Raji (cell line): ENCODE measurements at regions not wholly inside any gene's neighbourhood (a gene's known extent, or its start where the extent isn't known, plus 50 kb on each side); places are given as distances from the start of the nearest gene placed in this dataset.

Source experiments
- POLR2A ChIP-seq: IDR thresholded peaks from 2 replicates; pipeline ENCODE4 v1.6.1; 2011; ENCODE audit warnings: low read depth, low read length, control low read depth; ENCODE audit not compliant: insufficient read depth

GRCh38 chr10:78886129-78886528, 182.6 kb upstream of the ZMIZ1 start:
- TF ChIP-seq POLR2A, result no peak

DNA sequence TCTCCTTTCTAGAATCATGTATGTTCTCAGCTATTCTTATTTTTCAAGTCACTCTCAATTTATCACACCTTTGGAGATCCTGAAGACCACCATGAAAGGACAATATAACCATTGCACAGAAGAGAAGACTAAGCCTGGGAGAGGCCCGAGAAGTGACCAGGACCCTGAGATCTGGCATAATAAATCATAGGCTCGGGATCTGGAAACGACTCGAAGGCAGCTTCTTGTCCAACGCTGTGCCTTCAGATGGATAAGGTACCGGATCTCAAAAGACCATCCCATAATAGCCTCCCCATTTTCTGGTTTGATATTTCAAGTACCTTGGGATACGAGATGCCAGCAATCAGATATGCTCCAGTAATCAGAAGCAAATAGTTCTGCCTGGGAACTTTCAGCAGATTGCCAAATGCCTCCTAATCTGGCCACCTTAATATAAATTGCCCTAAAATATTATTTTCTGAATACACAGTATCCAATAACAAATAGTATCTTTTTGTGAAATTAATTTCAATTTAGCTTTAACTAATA, 179.2 kb upstream of the ZMIZ1 start:
- no peak for TF ChIP-seq POLR2A

GRCh38 chr10:78890506-78890905, 178.3 kb upstream of the ZMIZ1 start:
- TF ChIP-seq POLR2A, result no peak

GRCh38 chr10:78891741-78892140, 177.0 kb upstream of the ZMIZ1 start:
- TF ChIP-seq POLR2A, result no peak

DNA sequence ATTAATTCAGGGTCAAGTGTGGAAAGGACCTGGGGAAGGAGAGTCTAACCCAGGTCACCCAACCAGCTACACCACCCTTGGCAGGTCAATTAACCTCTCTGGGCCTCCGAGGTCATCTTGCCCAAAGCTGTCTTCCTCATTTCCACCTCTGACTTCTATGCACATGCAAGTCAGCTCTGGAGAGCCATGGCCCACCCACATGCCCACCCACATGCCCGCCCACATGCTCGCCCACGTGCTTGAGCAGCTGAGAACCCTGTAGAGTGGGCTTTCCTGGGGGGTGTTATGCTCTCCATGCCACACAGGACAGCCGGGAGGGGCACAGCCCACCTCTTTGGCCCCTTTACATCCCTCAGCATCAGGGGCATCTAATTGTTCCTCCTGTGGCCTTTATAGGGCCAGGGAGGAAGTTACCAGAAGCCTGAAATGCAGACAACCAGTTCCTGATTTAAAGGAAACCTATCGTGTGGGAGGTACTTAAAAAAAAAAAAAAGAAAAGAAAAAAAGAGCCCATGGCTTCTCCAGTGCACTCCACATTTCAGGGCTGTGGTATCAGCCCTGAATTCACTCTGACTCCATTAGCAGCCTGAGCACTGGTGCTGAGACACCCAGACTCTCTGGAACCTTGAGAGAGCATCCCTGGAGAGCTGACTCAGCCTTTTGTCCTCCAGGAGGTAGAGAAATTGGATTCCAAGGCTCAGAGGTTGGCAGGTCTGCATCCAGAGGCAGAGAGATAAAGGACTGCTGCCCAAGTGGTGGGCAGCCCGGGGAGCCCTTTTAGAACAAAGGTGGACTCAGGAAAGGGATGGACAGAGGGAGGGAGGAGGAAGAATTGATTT, 176.2 kb upstream of the ZMIZ1 start:
- no peak for TF ChIP-seq POLR2A

DNA sequence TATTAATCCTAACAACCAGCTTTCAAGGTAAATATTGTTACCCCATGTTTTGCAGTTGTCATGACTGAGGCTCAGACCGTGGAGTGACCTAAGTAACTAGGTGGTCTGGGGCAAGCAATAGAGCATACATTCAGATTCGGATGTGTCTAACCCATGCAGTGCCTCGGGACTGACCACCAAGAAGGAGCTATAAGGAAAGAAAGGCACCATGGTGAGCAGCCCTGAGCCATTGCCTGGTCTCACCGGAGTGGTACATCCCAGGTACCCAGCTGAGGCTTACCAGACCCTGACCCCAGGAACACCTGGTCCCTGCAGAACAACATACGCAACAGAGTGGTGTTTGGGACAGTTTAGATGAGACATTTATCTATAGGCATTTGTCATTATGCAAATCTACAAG, 175.5 kb upstream of the ZMIZ1 start:
- TF ChIP-seq POLR2A, result no peak

- TF ChIP-seq POLR2A, result no peak
Observed at GRCh38 chr10:78894089-78894840, 174.5 kb upstream of the ZMIZ1 start.

DNA sequence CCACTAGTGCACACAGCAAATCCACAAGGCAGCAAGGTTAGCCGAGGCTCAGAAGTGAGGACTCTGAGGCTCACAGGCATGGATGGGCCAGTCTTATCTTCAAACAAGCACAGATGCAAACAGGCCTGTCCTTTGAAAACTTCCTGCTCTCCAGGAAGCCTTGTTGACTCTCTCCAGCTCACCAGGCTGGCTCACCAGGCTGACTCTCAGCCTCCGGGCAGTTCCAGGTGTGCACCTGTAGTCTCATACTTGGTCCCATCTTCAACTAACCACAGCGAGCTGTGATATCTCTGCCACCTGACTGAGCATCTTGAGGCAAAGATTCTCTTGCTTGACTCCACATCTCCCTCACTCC, 173.9 kb upstream of the ZMIZ1 start:
- TF ChIP-seq POLR2A, result no peak

GRCh38 chr10:78895469-78895868, 173.3 kb upstream of the ZMIZ1 start:
- TF ChIP-seq POLR2A, result no peak

DNA sequence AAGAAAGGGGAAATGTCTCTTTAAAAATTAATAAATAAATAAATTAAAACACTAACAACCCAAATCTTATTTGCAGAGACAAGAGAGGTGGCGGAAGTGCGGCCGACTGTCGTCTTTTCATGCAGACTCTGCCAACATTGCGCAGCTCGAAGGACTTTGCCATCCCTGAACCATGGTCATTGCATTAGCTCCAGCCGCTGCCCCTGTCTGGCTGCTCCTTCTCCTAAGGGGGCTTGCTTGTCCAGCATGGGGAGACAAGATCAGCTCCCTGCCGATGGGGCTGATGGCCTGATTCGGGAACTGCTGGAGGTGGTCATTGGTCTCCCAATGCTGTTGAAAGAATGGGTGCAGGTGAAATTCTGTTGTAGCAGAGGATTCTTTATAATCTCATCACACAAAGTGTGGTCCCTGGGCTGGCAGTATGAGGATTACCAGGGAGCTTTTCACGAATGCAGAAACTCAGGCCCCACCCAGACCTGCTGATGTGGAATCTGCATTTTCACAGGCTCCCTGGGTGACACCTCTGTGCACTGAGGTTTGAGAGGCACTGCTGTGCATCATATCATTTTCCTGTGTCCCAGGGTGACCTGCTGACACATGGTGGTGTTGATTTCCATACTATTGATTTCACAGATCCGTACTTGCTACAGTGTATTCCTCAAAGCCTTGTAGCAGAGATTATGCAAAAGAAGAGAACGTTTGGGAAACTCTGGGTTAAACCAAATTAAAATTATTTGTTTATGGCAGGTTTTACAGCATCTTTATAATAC, 172.4 kb upstream of the ZMIZ1 start:
- no peak for TF ChIP-seq POLR2A

- no peak for TF ChIP-seq POLR2A
Observed at GRCh38 chr10:78898341-78899097, 170.2 kb upstream of the ZMIZ1 start.

GRCh38 chr10:78899098-78899754, 169.5 kb upstream of the ZMIZ1 start:
- TF ChIP-seq POLR2A, result no peak

GRCh38 chr10:78899996-78900714, 168.6 kb upstream of the ZMIZ1 start:
- TF ChIP-seq POLR2A, result no peak

DNA sequence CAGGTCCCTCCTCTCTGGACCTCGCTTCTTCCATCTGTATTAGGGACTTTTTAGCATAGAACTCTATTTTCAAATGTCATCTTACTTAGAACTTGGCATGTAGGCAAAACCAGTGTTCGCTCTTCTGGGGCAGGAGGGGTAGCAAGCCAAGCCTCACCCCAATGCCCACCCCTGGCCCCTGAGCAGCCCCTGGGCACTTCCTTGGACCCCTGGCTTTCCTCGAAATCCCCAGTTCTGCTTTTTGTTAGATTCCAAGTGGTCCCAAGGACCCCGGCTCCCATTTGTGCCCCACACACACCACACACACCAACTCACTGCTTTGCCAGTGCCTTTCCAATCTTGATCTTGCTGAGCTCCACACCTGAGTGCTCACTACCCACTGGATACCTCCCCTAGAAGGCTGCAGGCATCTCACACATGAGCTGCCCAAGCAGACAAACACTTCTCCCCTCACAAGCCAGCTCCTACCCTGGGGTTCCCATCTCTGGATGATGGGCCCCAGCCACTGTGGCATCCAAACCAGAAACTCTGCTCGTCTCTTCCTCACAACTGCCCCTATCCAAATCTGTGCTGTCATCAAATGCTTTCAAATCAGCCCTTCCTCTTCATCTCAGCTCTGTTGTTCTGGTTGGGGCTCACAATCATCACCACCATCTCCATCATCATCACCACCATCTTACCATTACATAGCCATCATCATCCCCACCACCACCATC, 167.9 kb upstream of the ZMIZ1 start:
- TF ChIP-seq POLR2A, result no peak
